KMS-11 (cell line): ENCODE measurements at regions not wholly inside any gene's neighbourhood (a gene's known extent, or its start where the extent isn't known, plus 50 kb on each side); places are given as distances from the start of the nearest gene placed in this dataset.

Experiments
- H2AFZ ChIP-seq: fragments of 200-600 bp; sonication (generic); 2 replicates; pipeline ENCODE4 v1.6.1; 2016; ENCODE audit warnings: antibody characterized with exemption, mixed run types, low read depth
- H3K27ac ChIP-seq: fragments of 200-600 bp; sonication (generic); 2 replicates; pipeline ENCODE4 v1.6.1; 2016; ENCODE audit warnings: mild to moderate bottlenecking, mixed run types
- H3K27me3 ChIP-seq: fragments of 200-600 bp; sonication (generic); 2 replicates; pipeline ENCODE4 v1.6.1; 2017; ENCODE audit warnings: mild to moderate bottlenecking, low read depth, mixed run types, moderate library complexity; ENCODE audit not compliant: insufficient read depth
- H3K36me3 ChIP-seq: fragments of 200-600 bp; sonication (generic); 2 replicates; pipeline ENCODE4 v1.6.1; 2017; ENCODE audit warnings: mild to moderate bottlenecking, mixed run types; ENCODE audit not compliant: insufficient read depth
- H3K4me1 ChIP-seq: fragments of 200-600 bp; sonication (generic); 2 replicates; pipeline ENCODE4 v1.6.1; 2016; ENCODE audit warnings: mild to moderate bottlenecking, low read depth, mixed run types; ENCODE audit not compliant: poor library complexity, severe bottlenecking
- H3K4me2 ChIP-seq: fragments of 200-600 bp; sonication (generic); 2 replicates; pipeline ENCODE4 v1.7.0; 2016; ENCODE audit warnings: mild to moderate bottlenecking, mixed run types
- H3K4me3 ChIP-seq: fragments of 200-600 bp; sonication (generic); IDR thresholded peaks from 2 replicates; pipeline ENCODE4 v1.6.1; 2017; ENCODE audit warnings: low read depth, low read length, mixed read lengths; ENCODE audit not compliant: insufficient read depth
- H3K79me2 ChIP-seq: fragments of 200-600 bp; sonication (generic); 2 replicates; pipeline ENCODE4 v1.6.1; 2016; ENCODE audit warnings: low read depth, mixed run types; ENCODE audit not compliant: insufficient read depth
- H3K9ac ChIP-seq: fragments of 200-600 bp; sonication (generic); 2 replicates; pipeline ENCODE4 v1.6.1; 2016; ENCODE audit warnings: mild to moderate bottlenecking, mixed run types
- H4K20me1 ChIP-seq: fragments of 200-600 bp; sonication (generic); 2 replicates; pipeline ENCODE4 v1.6.1; 2016; ENCODE audit warnings: mild to moderate bottlenecking, mixed run types; ENCODE audit not compliant: insufficient read depth
- CTCF ChIP-seq: fragments of 200-600 bp; sonication (generic); conservative IDR thresholded peaks from 2 replicates; pipeline ENCODE4 v1.6.1; 2017; ENCODE audit warnings: low read depth, mild to moderate bottlenecking, antibody characterized with exemption, low read length, moderate library complexity, mixed read lengths

GRCh38 chr10:118481871-118482270 lies 113.6 kb downstream of the PRLHR start:
- no peaks in the 10 kb centered on the region for H3K79me2 ChIP-seq
- no peak overlapping the region for H3K9ac ChIP-seq
- TF ChIP-seq CTCF: no peak
- H3K4me2 ChIP-seq: no peak overlapping the region
- no peaks in the 10 kb centered on the region for H4K20me1 ChIP-seq
- no peak overlapping the region for H3K4me3 ChIP-seq
- H2AFZ ChIP-seq: no peak overlapping the region
- no peaks in the 10 kb centered on the region for H3K27me3 ChIP-seq
- H3K4me1 ChIP-seq: no peaks in the 10 kb centered on the region
- no peak overlapping the region for H3K27ac ChIP-seq
- H3K36me3 ChIP-seq: no peaks in the 10 kb centered on the region

GRCh38 chr10:118475214-118475613 lies 120.2 kb downstream of the PRLHR start:
- Histone ChIP-seq H3K36me3 (no peaks in the 10 kb centered on the region), H3K4me1 (no peaks in the 10 kb centered on the region), H3K4me3 (no peak overlapping the region), H2AFZ (no peak overlapping the region), H3K4me2 (no peak overlapping the region), H3K27me3 (no peaks in the 10 kb centered on the region), H3K9ac (no peak overlapping the region), H3K79me2 (no peaks in the 10 kb centered on the region), H3K27ac (no peak overlapping the region), H4K20me1 (no peaks in the 10 kb centered on the region)
- no peak for TF ChIP-seq CTCF

- Histone ChIP-seq H3K9ac (no peak overlapping the region), H3K4me1 (no peaks in the 10 kb centered on the region), H3K4me3 (no peak overlapping the region), H3K27me3 (no peaks in the 10 kb centered on the region), H3K4me2 (no peak overlapping the region), H2AFZ (no peak overlapping the region), H4K20me1 (no peaks in the 10 kb centered on the region), H3K36me3 (no peaks in the 10 kb centered on the region), H3K27ac (no peak overlapping the region), H3K79me2 (no peaks in the 10 kb centered on the region)
- no peak for TF ChIP-seq CTCF
These were observed 121.3 kb downstream of the PRLHR start for GRCh38 chr10:118474111-118474510.

GRCh38 chr10:118473305-118473960 lies 122.0 kb downstream of the PRLHR start:
- H3K4me1 ChIP-seq: no peaks in the 10 kb centered on the region
- no peak overlapping the region for H3K27ac ChIP-seq
- no peaks in the 10 kb centered on the region for H3K36me3 ChIP-seq
- H4K20me1 ChIP-seq: no peaks in the 10 kb centered on the region
- no peak for TF ChIP-seq CTCF
- H3K4me3 ChIP-seq: no peak overlapping the region
- H3K9ac ChIP-seq: no peak overlapping the region
- H3K27me3 ChIP-seq: no peaks in the 10 kb centered on the region
- H2AFZ ChIP-seq: no peak overlapping the region
- H3K79me2 ChIP-seq: no peaks in the 10 kb centered on the region
- no peak overlapping the region for H3K4me2 ChIP-seq
